ENCODE measurements at regions not wholly inside any gene's neighbourhood (a gene's known extent, or its start where the extent isn't known, plus 50 kb on each side); places are given as distances from the start of the nearest gene placed in this dataset.
"Not testable (repeated sequence)": the region's sequence is repeated elsewhere in the genome, so short reads cannot be mapped to it uniquely, and the experiment has no call there.

DNA sequence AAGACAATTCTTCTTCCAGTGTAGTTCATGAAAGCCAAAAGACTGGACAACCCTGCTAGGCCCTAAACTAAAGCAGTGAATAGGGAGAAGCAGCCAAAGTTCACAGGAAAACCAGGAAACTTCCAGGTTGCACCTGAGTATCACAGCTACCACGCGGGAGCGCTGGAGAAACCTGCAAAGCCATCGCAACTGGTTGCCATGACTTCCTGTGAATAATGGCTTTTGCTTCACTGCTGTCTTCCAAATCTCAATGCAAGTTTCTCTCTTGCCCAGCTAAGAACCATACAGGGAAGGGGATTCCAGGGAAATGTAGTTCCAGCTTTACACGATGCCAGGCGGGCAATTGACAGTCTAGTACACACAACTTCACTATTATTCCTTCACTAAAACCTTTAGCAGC lies 114.1 kb downstream of the GXYLT1 start:
- Histone ChIP-seq H3K36me3 (no peaks in the 10 kb centered on the region), H3K4me1 (replicated peaks) (no peaks in the 10 kb centered on the region), H3K27ac (no peak overlapping the region), H3K9me3 (no peaks in the 10 kb centered on the region), H3K27me3 (replicated peaks; ENCODE audit: insufficient read depth) (no peaks in the 10 kb centered on the region), H3K4me3 (no peak overlapping the region)
- WGBS = 96% methylated on average over 6 of the region's 6 CpGs
- no peak for DNase-seq (ENCODE audit: low spot score)
- TF ChIP-seq POLR2A (IDR thresholded peaks at IDR 0.05) (no peak), POLR2AphosphoS5 (IDR thresholded peaks at IDR 0.05) (no peak)
- TF ChIP-seq, protein P1, sequence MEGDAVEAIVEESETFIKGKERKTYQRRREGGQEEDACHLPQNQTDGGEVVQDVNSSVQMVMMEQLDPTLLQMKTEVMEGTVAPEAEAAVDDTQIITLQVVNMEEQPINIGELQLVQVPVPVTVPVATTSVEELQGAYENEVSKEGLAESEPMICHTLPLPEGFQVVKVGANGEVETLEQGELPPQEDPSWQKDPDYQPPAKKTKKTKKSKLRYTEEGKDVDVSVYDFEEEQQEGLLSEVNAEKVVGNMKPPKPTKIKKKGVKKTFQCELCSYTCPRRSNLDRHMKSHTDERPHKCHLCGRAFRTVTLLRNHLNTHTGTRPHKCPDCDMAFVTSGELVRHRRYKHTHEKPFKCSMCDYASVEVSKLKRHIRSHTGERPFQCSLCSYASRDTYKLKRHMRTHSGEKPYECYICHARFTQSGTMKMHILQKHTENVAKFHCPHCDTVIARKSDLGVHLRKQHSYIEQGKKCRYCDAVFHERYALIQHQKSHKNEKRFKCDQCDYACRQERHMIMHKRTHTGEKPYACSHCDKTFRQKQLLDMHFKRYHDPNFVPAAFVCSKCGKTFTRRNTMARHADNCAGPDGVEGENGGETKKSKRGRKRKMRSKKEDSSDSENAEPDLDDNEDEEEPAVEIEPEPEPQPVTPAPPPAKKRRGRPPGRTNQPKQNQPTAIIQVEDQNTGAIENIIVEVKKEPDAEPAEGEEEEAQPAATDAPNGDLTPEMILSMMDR (IDR thresholded peaks at IDR 0.05) = no peak
- intact Hi-C loops (cut with DNase I) = no loop called here

DNA sequence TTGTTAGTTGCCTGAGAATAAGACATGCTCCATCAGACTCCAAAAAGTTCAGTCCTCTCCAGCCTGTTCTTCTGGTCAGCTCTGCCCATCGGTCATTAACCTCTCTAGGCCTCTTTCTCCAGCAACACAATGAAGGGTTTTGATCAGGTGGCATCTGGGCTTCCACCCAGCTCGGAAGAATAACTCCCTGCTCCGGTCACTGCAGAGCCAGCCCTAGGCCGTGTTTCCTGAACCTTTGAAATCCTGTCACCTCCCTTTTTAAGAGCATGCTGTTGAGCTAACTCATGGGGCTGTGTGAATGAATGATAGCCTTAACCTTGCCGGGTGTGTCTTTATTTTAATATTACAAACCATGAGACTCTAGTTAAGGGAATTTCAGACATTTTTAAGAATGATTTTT lies 117.1 kb downstream of the GXYLT1 start:
- Histone ChIP-seq H3K4me1 (replicated peaks) (no peaks in the 10 kb centered on the region), H3K4me3 (no peak overlapping the region), H3K36me3 (no peaks in the 10 kb centered on the region), H3K27me3 (replicated peaks; ENCODE audit: insufficient read depth) (no peaks in the 10 kb centered on the region), H3K9me3 (no peaks in the 10 kb centered on the region), H3K27ac (no peak overlapping the region)
- TF ChIP-seq POLR2AphosphoS5 (IDR thresholded peaks at IDR 0.05) = no peak
- TF ChIP-seq POLR2A (IDR thresholded peaks at IDR 0.05) = no peak
- TF ChIP-seq, protein P1 (IDR thresholded peaks at IDR 0.05) = no peak
- intact Hi-C loops (cut with DNase I) = loop anchor here (10.0 kb wide), 1 partner anchor 343 kb away; no protein-coding TSS in a partner anchor
- DNase-seq (ENCODE audit: low spot score) = no peak
- WGBS = 74% methylated on average over 5 of the region's 5 CpGs

DNA sequence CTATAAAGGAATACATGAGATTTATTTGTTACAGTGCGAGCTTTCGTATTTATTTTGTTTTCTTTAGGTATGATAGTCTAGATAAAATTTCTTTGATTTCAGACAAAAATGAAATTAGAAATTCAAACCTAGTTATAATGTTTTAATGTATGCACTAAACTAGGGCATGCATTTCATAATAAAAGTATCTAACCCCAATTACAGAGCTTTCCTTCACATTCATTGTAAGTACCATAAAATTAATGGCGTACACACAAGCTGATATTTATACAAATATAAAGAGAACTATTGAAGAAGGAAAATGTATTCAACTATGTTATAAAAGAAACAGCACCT lies 120.2 kb downstream of the GXYLT1 start:
- H3K36me3 ChIP-seq = no peaks in the 10 kb centered on the region
- H3K27me3 ChIP-seq (replicated peaks; ENCODE audit: insufficient read depth) = no peaks in the 10 kb centered on the region
- H3K9me3 ChIP-seq = no peaks in the 10 kb centered on the region
- intact Hi-C loops (cut with DNase I) = loop anchor here (2.0 to 10.0 kb wide), 3 partner anchors 340 to 1077 kb away; no protein-coding TSS in a partner anchor
- no peak overlapping the region for H3K4me3 ChIP-seq
- TF ChIP-seq POLR2A (IDR thresholded peaks at IDR 0.05) (no peak), POLR2AphosphoS5 (IDR thresholded peaks at IDR 0.05) (no peak)
- TF ChIP-seq, protein P1 (IDR thresholded peaks at IDR 0.05) = no peak
- 15% methylated on average over 3 of the region's 3 CpGs for WGBS
- no peak overlapping the region for H3K27ac ChIP-seq
- no peaks in the 10 kb centered on the region for H3K4me1 ChIP-seq (replicated peaks)
- no peak for DNase-seq (ENCODE audit: low spot score)

DNA sequence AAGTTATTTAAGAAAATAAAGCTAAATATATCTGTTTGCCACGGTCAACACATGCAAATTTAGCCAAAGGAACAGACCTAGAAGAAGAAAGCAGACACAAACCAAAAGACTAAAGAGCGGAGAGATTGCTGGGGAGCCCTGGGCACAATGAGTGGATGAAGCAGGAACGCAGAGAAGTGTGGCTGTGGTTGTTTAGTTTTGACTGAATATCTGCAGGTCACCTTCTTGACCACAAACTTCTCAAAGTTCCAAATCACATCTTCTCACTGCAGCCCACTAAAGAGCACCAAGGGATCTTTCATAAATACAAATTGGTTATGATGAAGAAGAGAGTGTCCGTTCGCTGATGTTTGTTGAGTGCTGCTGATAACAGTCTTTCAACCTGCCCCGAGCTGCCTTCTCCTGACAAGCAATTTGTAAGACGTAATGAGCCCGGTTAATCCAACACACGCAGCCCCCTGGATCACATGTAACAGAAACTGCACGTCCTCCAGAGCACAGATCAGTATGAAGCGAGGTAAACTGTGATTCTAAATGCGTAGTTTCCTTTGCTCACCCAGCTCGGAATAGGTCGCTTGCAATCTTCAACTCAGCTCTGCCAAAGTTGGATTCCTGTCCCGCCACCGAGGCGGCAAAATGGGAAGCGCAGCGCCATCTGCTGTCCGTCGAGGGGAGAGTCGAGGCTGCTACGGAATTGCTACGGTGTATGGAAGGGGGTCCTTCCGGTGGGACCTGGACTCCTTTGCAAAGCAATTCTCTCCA lies 120.8 kb downstream of the GXYLT1 start:
- TF ChIP-seq, protein P1 (IDR thresholded peaks at IDR 0.05) = peak; percentile 70 to 90 (median 82)
- TF ChIP-seq POLR2A (IDR thresholded peaks at IDR 0.05) = no peak
- peak; percentile 23 for TF ChIP-seq POLR2AphosphoS5 (IDR thresholded peaks at IDR 0.05)
- H3K4me1 ChIP-seq (replicated peaks) = no peaks in the 10 kb centered on the region
- H3K9me3 ChIP-seq = no peaks in the 10 kb centered on the region
- H3K36me3 ChIP-seq = no peaks in the 10 kb centered on the region
- intact Hi-C loops (cut with DNase I) = loop anchor here (2.0 to 10.0 kb wide), 3 partner anchors 339 to 1077 kb away; no protein-coding TSS in a partner anchor
- no peak overlapping the region for H3K27ac ChIP-seq
- no peaks in the 10 kb centered on the region for H3K27me3 ChIP-seq (replicated peaks; ENCODE audit: insufficient read depth)
- peak overlapping the region; percentile 11 to 20 for H3K4me3 ChIP-seq
- peak; percentile 55 for DNase-seq (ENCODE audit: low spot score)
- WGBS = 14% methylated on average over 25 of the region's 25 CpGs

DNA sequence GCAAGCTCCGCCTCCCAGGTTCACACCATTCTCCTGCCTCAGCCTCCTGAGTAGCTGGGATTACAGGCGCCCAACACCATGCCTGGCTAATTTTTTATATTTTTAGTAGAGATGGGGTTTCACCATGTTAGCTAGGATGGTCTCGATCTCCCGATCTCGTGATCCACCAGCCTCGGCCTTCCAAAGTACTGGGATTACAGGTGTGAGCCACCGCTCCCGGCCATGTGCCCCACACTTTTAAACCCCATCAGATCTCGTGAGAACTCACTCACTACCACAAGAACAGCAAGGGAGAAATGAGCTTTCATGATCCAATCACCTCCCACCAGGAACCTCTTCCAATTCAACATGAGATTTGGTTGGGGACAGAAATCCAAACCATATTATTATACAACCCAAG lies 122.7 kb downstream of the GXYLT1 start:
- intact Hi-C loops (cut with DNase I) = loop anchor here (5.0 to 10.0 kb wide), 2 partner anchors 337 to 1075 kb away; no protein-coding TSS in a partner anchor
- not testable (repeated sequence) for H3K4me3 ChIP-seq; H3K27ac ChIP-seq; H3K36me3 ChIP-seq; H3K4me1 ChIP-seq (replicated peaks); DNase-seq (ENCODE audit: low spot score); H3K27me3 ChIP-seq (replicated peaks; ENCODE audit: insufficient read depth); H3K9me3 ChIP-seq
- 98% methylated on average over 9 of the region's 9 CpGs for WGBS
